SKM-1 treated with dmso at 0.1 percent for 144 hours (cell line): ENCODE measurements at regions not wholly inside any gene's neighbourhood (a gene's known extent, or its start where the extent isn't known, plus 50 kb on each side); places are given as distances from the start of the nearest gene placed in this dataset.

Experiments used
- DNase-seq: peaks from one replicate; lab custom pipeline; 2025; ENCODE audit not compliant: unreplicated experiment; lab: John Stamatoyannopoulos, UW

- no peak for DNase-seq
Observed at GRCh38 chr2:147649998-147650397, 194.8 kb upstream of the ACVR2A start.

GRCh38 chr2:147649286-147649685, 195.5 kb upstream of the ACVR2A start:
- DNase-seq, result no peak

GRCh38 chr2:147648471-147648870, 196.4 kb upstream of the ACVR2A start:
- no peak for DNase-seq

- no peak for DNase-seq
Observed at GRCh38 chr2:147647816-147648215, 197.0 kb upstream of the ACVR2A start.

- no peak for DNase-seq
Observed at GRCh38 chr2:147646818-147647468, 197.9 kb upstream of the ACVR2A start.

GRCh38 chr2:147644491-147644890, 200.3 kb upstream of the ACVR2A start:
- no peak for DNase-seq

- no peak for DNase-seq
Observed at GRCh38 chr2:147642765-147643164, 202.1 kb upstream of the ACVR2A start.

GRCh38 chr2:147641651-147642050, 203.2 kb upstream of the ACVR2A start:
- no peak for DNase-seq

GRCh38 chr2:147639891-147640290, 204.9 kb upstream of the ACVR2A start:
- DNase-seq, result no peak

- no peak for DNase-seq
Observed at GRCh38 chr2:147639386-147639785, 205.4 kb upstream of the ACVR2A start.

- DNase-seq, result no peak
Observed at GRCh38 chr2:147636886-147637285, 207.9 kb upstream of the ACVR2A start.

GRCh38 chr2:147636238-147636882, 208.5 kb upstream of the ACVR2A start:
- peak; percentile 50 for DNase-seq

- no peak for DNase-seq
Observed at GRCh38 chr2:147634826-147635225, 210.0 kb upstream of the ACVR2A start.

GRCh38 chr2:147632198-147632597, 212.6 kb upstream of the ACVR2A start:
- peak; percentile 25 for DNase-seq

- DNase-seq, result no peak
Observed at GRCh38 chr2:147631294-147631693, 213.5 kb upstream of the ACVR2A start.

GRCh38 chr2:147630585-147630984, 214.2 kb upstream of the ACVR2A start:
- DNase-seq, result peak; percentile 44

- peak; percentile 51 for DNase-seq
Observed at GRCh38 chr2:147628971-147629421, 215.8 kb upstream of the ACVR2A start.

GRCh38 chr2:147623328-147623727, 221.5 kb upstream of the ACVR2A start:
- peak; percentile 2 for DNase-seq

GRCh38 chr2:147621656-147622197, 223.1 kb upstream of the ACVR2A start:
- DNase-seq, result no peak

- DNase-seq, result no peak
Observed at GRCh38 chr2:147619808-147620207, 225.0 kb upstream of the ACVR2A start.

GRCh38 chr2:147615726-147616125, 229.1 kb upstream of the ACVR2A start:
- DNase-seq, result no peak

- DNase-seq, result no peak
Observed at GRCh38 chr2:147614979-147615470, 229.8 kb upstream of the ACVR2A start.
